Activated naive CD8-positive, alpha-beta T cell treated with anti-CD3 and anti-CD28 coated beads, Interleukin-2, amount 10 ng/mL, durations not matched to agents 7 days and 5 days (primary cell): ENCODE measurements at regions not wholly inside any gene's neighbourhood (a gene's known extent, or its start where the extent isn't known, plus 50 kb on each side); places are given as distances from the start of the nearest gene placed in this dataset.

ENCODE experiments used
- ATAC-seq: fragments of 150-1000 bp; cut with Tn5 transposase; one replicate; pipeline ENCODE4 v1.10.0; 2021; ENCODE audit warnings: low read depth, moderate library complexity
- POLR2A ChIA-PET: fragments of 350-600 bp; sonication (Branson Sonifier 250); formaldehyde crosslinking; loops from one replicate; lab custom pipeline; 2021; ENCODE audit warnings: antibody characterized with exemption; lab: Charles Lee
- DNase-seq: peaks from one replicate; pipeline ENCODE4 v3.0.0; 2021
- H3K27ac Mint-ChIP-seq: one replicate; pipeline ENCODE4 v1.8.0; 2022; ENCODE audit warnings: mild to moderate bottlenecking, mixed read lengths
- H3K27me3 Mint-ChIP-seq: one replicate; pipeline ENCODE4 v1.8.0; 2022; ENCODE audit warnings: mild to moderate bottlenecking, moderate library complexity, mixed read lengths
- H3K36me3 Mint-ChIP-seq: one replicate; pipeline ENCODE4 v1.8.0; 2021; ENCODE audit warnings: mild to moderate bottlenecking, mixed read lengths
- H3K4me1 Mint-ChIP-seq: one replicate; pipeline ENCODE4 v1.8.0; 2021; ENCODE audit warnings: mixed read lengths
- H3K4me3 Mint-ChIP-seq: one replicate; pipeline ENCODE4 v1.8.0; 2022; ENCODE audit warnings: mild to moderate bottlenecking, moderate library complexity, mixed read lengths
- H3K9me3 Mint-ChIP-seq: one replicate; pipeline ENCODE4 v1.8.0; 2021; ENCODE audit warnings: mixed read lengths

DNA sequence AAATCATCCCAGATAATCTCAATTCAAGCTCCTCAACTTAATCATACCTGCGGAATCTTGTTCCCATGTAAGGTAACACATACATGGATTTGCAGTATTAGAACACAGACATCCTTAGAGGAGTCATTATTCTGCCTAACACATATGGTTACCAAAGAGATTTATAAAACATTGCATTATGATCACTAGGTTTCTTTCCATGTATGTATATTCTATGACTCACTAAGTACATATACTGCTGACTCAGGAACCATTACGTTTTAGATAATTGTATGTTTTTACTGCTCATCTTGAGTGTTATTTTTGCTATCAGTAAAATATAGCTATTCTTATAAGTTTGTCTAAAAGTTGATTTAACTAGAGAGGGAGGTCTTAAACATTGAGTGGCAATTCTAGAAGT is 182.9 kb downstream of the SLITRK6 start:
- ATAC-seq (no peak), DNase-seq (no peak)
- H3K36me3 Mint-ChIP-seq: no peaks in the 10 kb centered on the region
- no peak overlapping the region for H3K27ac Mint-ChIP-seq
- POLR2A ChIA-PET: no interaction called here
- H3K9me3 Mint-ChIP-seq: peaks cover 5% of the 10 kb centered on the region
- no peaks in the 10 kb centered on the region for H3K4me1 Mint-ChIP-seq
- H3K27me3 Mint-ChIP-seq: no peaks in the 10 kb centered on the region
- H3K4me3 Mint-ChIP-seq: no peak overlapping the region

DNA sequence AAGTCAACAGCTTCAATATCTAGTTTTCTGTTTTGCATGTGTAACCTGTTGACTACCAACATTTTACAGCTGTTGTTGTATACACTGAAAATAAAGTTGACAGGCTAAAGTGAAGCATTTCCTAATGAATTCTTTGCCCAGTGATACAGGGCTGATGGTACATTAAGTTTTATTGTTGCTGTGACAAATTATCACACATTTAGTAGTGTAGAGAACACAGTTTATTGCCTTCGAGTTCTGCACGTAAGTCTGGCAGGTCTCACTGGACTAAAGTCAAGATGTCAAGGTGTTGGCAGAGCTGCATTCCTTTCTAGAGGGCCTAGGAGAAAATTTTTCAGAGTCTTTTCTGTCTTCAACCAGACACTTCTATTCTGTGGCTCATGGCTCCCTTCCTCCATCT is 184.2 kb downstream of the SLITRK6 start:
- no peaks in the 10 kb centered on the region for H3K36me3 Mint-ChIP-seq
- POLR2A ChIA-PET: no interaction called here

DNA sequence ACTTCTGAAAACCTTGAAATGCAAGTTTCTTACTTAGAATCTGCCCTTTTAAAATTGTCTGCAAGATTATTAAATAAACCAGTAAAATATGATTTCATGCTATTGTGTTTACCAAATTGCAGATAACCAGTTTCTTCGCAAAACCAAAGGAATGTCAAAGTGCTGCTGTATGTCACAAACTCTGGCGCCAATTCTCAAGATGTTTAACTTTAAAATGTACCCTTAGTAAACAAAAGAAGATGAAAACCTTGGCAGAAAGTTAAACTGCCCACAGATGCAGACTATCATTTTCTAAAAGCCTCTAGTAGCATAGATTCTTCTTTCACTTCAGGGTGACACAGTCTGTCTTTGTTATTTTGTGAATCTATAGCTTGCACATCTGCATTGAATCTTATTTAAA is 189.2 kb downstream of the SLITRK6 start:
- DNase-seq (no peak), ATAC-seq (no peak)
- Mint-ChIP-seq H3K36me3 (no peaks in the 10 kb centered on the region), H3K27me3 (no peaks in the 10 kb centered on the region), H3K27ac (no peak overlapping the region), H3K4me3 (no peak overlapping the region), H3K9me3 (no peaks in the 10 kb centered on the region), H3K4me1 (no peaks in the 10 kb centered on the region)
- POLR2A ChIA-PET: no interaction called here

More for the DNA sequence above, 184.2 kb downstream of the SLITRK6 start:
- DNase-seq (no peak), ATAC-seq (no peak)
- H3K9me3 Mint-ChIP-seq: peaks cover 5% of the 10 kb centered on the region
- no peaks in the 10 kb centered on the region for H3K27me3 Mint-ChIP-seq
- H3K4me3 Mint-ChIP-seq: no peak overlapping the region
- no peak overlapping the region for H3K27ac Mint-ChIP-seq
- no peaks in the 10 kb centered on the region for H3K4me1 Mint-ChIP-seq

DNA sequence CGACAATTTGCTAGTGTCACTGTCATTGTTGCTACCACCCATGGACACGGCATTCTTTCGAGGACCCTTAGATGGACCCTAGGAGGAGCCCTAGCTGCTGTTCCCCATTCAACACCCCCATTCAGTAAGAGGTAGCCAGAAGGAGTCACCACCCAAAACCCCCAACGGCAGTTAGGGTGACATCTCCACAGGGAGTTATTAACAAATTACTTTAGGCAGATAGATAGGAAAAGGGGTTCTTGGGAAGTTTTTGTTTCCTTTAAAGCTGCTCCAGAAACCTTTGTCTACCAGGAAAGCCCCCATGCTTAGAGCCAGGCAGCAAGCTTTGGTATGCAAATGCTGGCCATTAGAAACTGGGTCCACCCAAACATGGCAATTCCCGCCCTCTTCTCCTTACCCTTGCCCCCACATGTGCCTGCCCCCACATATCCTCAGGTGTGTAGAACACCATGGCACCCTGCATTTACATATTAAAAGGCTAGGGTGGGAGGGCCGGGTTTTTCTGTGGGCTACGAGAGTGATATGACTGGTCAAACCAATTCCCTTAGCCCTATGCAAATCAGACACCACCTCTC is 190.9 kb downstream of the SLITRK6 start:
- ATAC-seq (no peak), DNase-seq (no peak)
- no peak overlapping the region for H3K27ac Mint-ChIP-seq
- H3K4me1 Mint-ChIP-seq: no peaks in the 10 kb centered on the region
- POLR2A ChIA-PET: no interaction called here
- no peak overlapping the region for H3K4me3 Mint-ChIP-seq
- H3K36me3 Mint-ChIP-seq: no peaks in the 10 kb centered on the region
- H3K9me3 Mint-ChIP-seq: no peaks in the 10 kb centered on the region
- no peaks in the 10 kb centered on the region for H3K27me3 Mint-ChIP-seq

- Mint-ChIP-seq H3K27me3 (no peaks in the 10 kb centered on the region), H3K27ac (no peak overlapping the region), H3K4me3 (no peak overlapping the region), H3K36me3 (no peaks in the 10 kb centered on the region), H3K9me3 (no peaks in the 10 kb centered on the region), H3K4me1 (no peaks in the 10 kb centered on the region)
- ATAC-seq: no peak
- DNase-seq: no peak
- POLR2A ChIA-PET: no interaction called here
Measured at GRCh38 chr13:85603735-85604134, 195.5 kb downstream of the SLITRK6 start.

GRCh38 chr13:85601526-85601925 is 197.7 kb downstream of the SLITRK6 start:
- no peaks in the 10 kb centered on the region for H3K9me3 Mint-ChIP-seq
- H3K36me3 Mint-ChIP-seq: no peaks in the 10 kb centered on the region
- H3K27ac Mint-ChIP-seq: no peak overlapping the region
- no peaks in the 10 kb centered on the region for H3K27me3 Mint-ChIP-seq
- no peak for DNase-seq
- no peaks in the 10 kb centered on the region for H3K4me1 Mint-ChIP-seq
- POLR2A ChIA-PET: no interaction called here
- no peak overlapping the region for H3K4me3 Mint-ChIP-seq
- no peak for ATAC-seq

GRCh38 chr13:85597790-85598500 is 201.3 kb downstream of the SLITRK6 start:
- H3K36me3 Mint-ChIP-seq: no peaks in the 10 kb centered on the region
- POLR2A ChIA-PET: no interaction called here
- H3K27ac Mint-ChIP-seq: no peak overlapping the region
- ATAC-seq (no peak), DNase-seq (no peak)
- no peaks in the 10 kb centered on the region for H3K9me3 Mint-ChIP-seq
- no peaks in the 10 kb centered on the region for H3K4me1 Mint-ChIP-seq
- H3K27me3 Mint-ChIP-seq: no peaks in the 10 kb centered on the region
- H3K4me3 Mint-ChIP-seq: no peak overlapping the region

DNA sequence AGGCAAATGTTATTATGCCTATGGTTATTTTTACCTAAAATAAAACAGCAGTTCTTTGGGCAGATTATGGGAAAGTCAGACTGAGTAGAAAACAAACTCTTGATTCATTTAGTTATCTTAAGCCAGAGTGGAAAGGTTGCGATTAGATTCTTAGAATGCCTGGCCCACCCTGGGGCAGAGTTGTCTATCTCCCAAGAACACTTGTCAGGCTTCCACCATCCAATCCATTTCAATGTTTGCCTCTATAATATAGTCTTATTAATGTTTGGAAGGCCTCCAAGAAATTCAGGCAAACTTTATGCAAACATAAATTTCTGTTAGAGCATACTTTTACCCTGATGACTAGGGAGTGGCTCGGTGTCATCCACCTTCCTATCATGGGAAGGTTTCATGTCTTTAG is 207.0 kb downstream of the SLITRK6 start:
- H3K36me3 Mint-ChIP-seq: no peaks in the 10 kb centered on the region
- no peak for ATAC-seq
- no peak overlapping the region for H3K27ac Mint-ChIP-seq
- POLR2A ChIA-PET: no interaction called here
- DNase-seq: no peak
- H3K4me1 Mint-ChIP-seq: no peaks in the 10 kb centered on the region
- H3K9me3 Mint-ChIP-seq: peaks cover 2% of the 10 kb centered on the region
- H3K27me3 Mint-ChIP-seq: no peaks in the 10 kb centered on the region
- H3K4me3 Mint-ChIP-seq: no peak overlapping the region

GRCh38 chr13:85590231-85590931 is 208.8 kb downstream of the SLITRK6 start:
- Mint-ChIP-seq H3K9me3 (peaks cover 2% of the 10 kb centered on the region), H3K4me3 (no peak overlapping the region), H3K27me3 (no peaks in the 10 kb centered on the region), H3K4me1 (no peaks in the 10 kb centered on the region), H3K27ac (no peak overlapping the region), H3K36me3 (no peaks in the 10 kb centered on the region)
- POLR2A ChIA-PET: no interaction called here
- ATAC-seq (no peak), DNase-seq (no peak)

DNA sequence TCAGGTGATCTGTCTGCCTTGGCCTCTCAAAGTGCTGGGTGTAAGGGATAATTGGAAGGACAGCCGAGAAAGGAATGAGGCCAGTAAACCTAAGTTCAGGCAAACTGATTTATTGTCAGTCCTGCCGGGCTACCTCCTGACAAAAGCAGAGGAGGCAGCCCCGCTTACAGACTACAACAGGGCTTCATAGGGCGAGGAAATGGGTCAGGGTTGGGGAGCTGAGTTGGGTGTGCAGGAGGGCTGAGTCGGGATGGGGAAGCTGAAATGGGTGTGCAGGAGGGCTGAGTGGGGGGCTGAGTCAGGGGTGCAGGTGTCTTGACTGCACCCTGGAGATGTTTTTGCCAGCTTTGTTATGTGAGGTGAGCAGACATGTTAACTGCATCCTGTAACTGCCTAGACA is 210.2 kb downstream of the SLITRK6 start:
- Mint-ChIP-seq H3K27me3 (no peaks in the 10 kb centered on the region), H3K4me3 (no peak overlapping the region), H3K27ac (no peak overlapping the region), H3K36me3 (no peaks in the 10 kb centered on the region), H3K9me3 (peaks cover 4% of the 10 kb centered on the region), H3K4me1 (no peaks in the 10 kb centered on the region)
- no peak for ATAC-seq
- POLR2A ChIA-PET: no interaction called here
- no peak for DNase-seq

DNA sequence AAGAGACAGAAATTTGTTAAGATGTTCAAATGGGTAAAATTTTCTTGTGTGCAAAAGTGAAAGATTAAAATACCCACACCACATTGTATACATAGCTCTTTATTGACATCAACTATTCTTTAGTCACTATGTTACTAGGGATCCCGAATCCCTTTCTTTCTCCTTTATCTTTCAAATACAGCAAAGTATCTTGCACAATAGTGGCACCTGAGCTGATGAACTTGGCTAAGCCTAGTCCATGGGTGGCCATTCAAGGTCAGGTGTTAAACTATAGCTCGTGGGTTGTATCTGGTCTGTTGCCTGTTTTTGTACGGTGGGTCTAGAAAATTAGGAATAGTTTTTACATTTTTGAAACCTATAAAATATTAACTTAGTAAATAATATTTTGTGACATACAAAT is 210.9 kb downstream of the SLITRK6 start:
- no peaks in the 10 kb centered on the region for H3K36me3 Mint-ChIP-seq
- H3K27ac Mint-ChIP-seq: no peak overlapping the region
- H3K27me3 Mint-ChIP-seq: no peaks in the 10 kb centered on the region
- DNase-seq: no peak
- peaks cover 4% of the 10 kb centered on the region for H3K9me3 Mint-ChIP-seq
- POLR2A ChIA-PET: no interaction called here
- H3K4me1 Mint-ChIP-seq: no peaks in the 10 kb centered on the region
- no peak for ATAC-seq
- H3K4me3 Mint-ChIP-seq: no peak overlapping the region

- Mint-ChIP-seq H3K4me3 (no peak overlapping the region), H3K4me1 (no peaks in the 10 kb centered on the region), H3K27me3 (no peaks in the 10 kb centered on the region), H3K27ac (no peak overlapping the region), H3K36me3 (no peaks in the 10 kb centered on the region), H3K9me3 (peaks cover 4% of the 10 kb centered on the region)
- POLR2A ChIA-PET: no interaction called here
- ATAC-seq: no peak
- no peak for DNase-seq
Measured at GRCh38 chr13:85586856-85587255, 212.4 kb downstream of the SLITRK6 start.

DNA sequence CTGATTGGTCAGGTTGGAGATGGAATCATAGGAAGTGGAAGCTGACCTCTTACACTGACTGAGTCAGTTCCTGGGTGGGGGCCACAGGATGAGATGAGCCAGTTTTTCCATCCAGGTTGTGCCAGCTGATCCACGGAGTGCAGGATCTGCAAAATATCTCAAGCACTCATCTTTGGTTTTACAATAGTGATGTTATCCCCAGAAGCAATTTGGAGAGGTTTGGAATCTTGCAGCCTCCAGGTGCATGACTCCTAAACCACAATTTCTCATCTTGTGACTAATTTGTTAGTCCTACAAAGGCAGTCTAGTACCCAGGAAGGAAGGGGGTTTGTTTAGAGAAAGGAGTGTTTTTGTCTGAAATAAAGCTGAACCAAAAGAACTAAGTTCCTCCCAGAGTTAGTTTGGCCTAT is 212.8 kb downstream of the SLITRK6 start:
- Mint-ChIP-seq H3K27ac (no peak overlapping the region), H3K9me3 (peaks cover 4% of the 10 kb centered on the region), H3K27me3 (no peaks in the 10 kb centered on the region)

GRCh38 chr13:85582890-85583289 is 216.3 kb downstream of the SLITRK6 start:
- no peak for ATAC-seq
- Mint-ChIP-seq H3K4me1 (no peaks in the 10 kb centered on the region), H3K27me3 (no peaks in the 10 kb centered on the region), H3K27ac (no peak overlapping the region), H3K36me3 (no peaks in the 10 kb centered on the region), H3K4me3 (no peak overlapping the region), H3K9me3 (peaks cover 2% of the 10 kb centered on the region)
- POLR2A ChIA-PET: no interaction called here
- DNase-seq: no peak

More for the DNA sequence above, 212.8 kb downstream of the SLITRK6 start:
- Mint-ChIP-seq H3K4me1 (no peaks in the 10 kb centered on the region), H3K4me3 (no peak overlapping the region), H3K36me3 (no peaks in the 10 kb centered on the region)
- no peak for ATAC-seq
- POLR2A ChIA-PET: no interaction called here
- no peak for DNase-seq
